Activated CD8-positive, alpha-beta memory T cell treated with anti-CD3 and anti-CD28 coated beads, Interleukin-2, amount 50 U/mL, for 24 hours (primary cell): ENCODE measurements at regions not wholly inside any gene's neighbourhood (a gene's known extent, or its start where the extent isn't known, plus 50 kb on each side); places are given as distances from the start of the nearest gene placed in this dataset.

Experiments used
- DNase-seq: peaks from one replicate; pipeline ENCODE4 v3.0.0-alpha.2; 2020; ENCODE audit errors: extremely low read depth

GRCh38 chr18:40662898-40663437 lies 1292.1 kb upstream of the PIK3C3 start:
- DNase-seq, result no peak

GRCh38 chr18:40653682-40654081 lies 1301.4 kb upstream of the PIK3C3 start:
- no peak for DNase-seq

GRCh38 chr18:40652321-40652720 lies 1302.7 kb upstream of the PIK3C3 start:
- DNase-seq, result no peak

DNA sequence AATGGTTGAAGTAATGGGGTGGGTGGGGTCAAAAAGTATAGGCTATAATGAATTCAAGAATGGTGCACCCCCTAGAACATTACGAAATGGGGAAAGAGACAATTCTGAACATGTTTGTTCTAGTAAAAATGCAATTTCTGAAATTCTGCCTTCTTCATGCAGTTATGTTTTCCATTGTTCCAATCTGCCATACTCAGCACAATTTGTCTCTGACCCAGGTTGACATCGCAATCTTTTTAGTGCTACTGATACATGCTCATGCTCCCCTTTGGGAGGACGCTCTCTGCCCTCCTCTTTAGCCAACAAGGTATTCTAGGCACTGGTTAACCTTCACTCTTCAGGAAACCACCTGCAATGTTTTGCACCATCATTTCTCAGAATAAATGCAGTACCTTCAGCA lies 1303.9 kb upstream of the PIK3C3 start:
- no peak for DNase-seq

DNA sequence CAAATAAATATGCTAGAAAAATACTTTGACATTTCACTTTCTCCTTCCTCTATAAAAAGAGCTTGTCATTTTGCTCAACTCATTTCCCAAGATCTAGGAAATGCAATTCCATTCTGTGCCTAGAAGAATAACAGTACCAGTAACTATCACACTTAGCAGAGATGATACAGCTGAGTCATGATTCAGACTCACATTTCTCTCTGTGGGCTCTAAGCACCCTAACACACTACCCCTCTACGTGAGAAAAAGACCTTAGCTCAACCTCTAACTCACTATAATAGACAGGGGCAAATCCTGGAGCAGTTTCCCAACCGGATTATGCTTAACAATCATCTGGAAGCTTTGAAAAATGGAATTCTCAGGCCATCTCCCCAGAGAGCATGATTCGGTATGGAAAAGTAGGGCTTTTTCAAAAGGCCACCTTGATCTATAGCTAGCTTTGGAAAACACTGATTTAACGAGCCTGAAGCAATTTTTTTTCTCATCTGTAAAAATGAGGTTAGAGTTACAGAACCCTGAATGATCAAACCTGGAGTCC lies 1312.3 kb upstream of the PIK3C3 start:
- no peak for DNase-seq

- DNase-seq, result no peak
Measured at GRCh38 chr18:40631319-40631718, 1323.7 kb upstream of the PIK3C3 start.

GRCh38 chr18:40630496-40630895 lies 1324.5 kb upstream of the PIK3C3 start:
- DNase-seq, result no peak

GRCh38 chr18:40624959-40625358 lies 1330.1 kb upstream of the PIK3C3 start:
- no peak for DNase-seq

DNA sequence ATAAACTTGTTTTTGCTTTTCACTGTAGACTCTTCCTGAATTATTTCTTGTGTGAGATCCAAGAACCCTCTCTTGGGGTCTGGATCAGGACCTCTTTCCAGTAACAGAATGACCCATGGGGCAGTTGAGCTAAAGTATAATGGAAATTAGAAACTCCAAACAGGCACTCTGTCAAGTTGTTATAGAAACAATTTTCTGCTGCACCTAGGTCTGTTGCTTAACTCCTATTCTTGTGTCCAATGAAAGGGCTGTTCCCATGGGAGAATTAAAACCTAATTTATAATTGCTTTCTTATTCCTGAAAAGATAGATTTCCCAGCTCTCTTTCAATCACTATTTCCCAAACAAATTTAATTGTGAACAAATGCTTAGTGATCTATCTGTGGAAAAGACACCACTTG lies 1341.3 kb upstream of the PIK3C3 start:
- DNase-seq, result no peak

- no peak for DNase-seq
Measured at GRCh38 chr18:40612356-40612755, 1342.7 kb upstream of the PIK3C3 start.

DNA sequence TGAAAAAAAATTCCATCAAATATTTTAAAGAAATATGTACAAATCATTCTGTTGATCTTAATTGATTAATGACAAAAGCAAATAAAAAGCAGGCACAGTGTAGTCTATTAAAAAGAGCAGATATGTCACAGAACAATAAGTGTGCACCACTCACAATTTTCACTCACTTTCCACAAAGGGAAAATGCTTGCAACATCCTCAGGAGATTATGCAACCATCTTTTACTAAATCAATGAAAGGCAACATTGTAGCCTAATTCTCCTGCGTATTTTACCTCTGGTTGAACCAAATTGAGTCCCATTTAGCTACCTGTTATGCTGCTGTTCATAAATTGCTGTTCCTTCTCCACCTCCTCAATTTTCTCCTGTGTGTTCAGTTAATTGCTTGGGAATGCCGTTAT lies 1346.8 kb upstream of the PIK3C3 start:
- no peak for DNase-seq

DNA sequence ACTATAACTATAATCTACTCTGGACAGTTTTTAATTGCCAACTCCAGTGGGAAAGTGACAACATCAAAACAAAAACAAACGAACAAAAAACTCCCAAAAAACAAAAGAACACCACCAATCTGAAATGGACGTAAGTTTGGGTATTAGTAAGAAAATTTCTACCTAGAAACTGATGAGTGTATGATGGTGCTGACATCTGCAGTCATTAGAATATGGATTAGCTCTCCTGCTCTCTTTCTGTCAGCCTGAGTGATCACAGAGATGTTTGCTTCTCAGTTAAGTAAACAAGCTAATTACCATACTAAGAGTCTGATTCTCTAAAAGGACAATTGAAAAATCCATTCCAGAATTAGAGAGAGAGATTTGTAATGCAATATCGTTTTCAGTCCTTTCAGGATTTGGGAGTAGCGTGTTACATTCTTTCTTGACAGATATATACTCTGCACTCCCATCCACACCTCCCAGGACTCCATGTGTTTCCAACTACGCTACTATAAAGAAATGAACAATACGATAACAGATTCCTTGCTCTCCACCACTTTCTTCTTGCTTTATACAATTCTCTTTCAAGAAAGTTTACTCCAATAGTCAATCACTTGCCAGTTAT lies 1347.4 kb upstream of the PIK3C3 start:
- DNase-seq, result no peak

DNA sequence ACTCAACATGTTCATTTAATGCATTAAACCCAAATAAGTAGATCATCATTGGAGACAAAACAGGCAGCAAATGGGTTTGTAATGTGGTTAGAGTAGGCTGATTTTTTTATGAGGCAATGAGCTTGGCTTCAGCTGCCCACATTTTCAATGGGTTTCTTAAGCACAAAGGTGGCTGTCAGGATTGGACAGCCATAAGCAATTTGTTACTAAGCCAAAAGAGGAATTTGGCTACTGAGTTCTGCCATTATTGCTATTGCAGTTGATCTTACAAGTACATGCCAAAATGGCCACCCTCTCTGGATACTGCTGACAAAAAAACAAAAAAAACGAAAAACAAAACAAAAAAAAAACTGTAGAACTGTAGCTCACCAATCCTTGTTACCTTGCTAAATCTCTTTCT lies 1348.0 kb upstream of the PIK3C3 start:
- DNase-seq, result no peak

- DNase-seq, result no peak
Measured at GRCh38 chr18:40583671-40584070, 1371.4 kb upstream of the PIK3C3 start.

GRCh38 chr18:40582105-40582504 lies 1372.9 kb upstream of the PIK3C3 start:
- DNase-seq, result no peak

DNA sequence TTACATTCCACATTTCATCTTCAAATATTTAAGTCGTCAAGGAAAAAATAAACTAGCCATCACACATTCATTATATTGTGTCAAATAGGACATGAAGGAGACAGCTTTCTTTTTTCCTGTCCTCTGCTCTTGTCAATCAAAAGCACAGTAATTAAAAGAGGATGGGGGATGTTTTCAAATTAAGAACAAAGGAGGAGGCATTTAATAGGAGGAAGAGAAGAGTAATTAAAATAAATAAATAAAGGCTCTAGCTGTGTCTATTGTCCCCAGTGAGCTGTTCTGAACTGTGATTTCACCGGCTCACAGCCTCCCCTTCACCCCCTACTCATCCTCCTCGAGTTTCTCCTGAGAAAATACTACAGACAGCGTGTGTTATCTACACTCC lies 1377.1 kb upstream of the PIK3C3 start:
- no peak for DNase-seq

DNA sequence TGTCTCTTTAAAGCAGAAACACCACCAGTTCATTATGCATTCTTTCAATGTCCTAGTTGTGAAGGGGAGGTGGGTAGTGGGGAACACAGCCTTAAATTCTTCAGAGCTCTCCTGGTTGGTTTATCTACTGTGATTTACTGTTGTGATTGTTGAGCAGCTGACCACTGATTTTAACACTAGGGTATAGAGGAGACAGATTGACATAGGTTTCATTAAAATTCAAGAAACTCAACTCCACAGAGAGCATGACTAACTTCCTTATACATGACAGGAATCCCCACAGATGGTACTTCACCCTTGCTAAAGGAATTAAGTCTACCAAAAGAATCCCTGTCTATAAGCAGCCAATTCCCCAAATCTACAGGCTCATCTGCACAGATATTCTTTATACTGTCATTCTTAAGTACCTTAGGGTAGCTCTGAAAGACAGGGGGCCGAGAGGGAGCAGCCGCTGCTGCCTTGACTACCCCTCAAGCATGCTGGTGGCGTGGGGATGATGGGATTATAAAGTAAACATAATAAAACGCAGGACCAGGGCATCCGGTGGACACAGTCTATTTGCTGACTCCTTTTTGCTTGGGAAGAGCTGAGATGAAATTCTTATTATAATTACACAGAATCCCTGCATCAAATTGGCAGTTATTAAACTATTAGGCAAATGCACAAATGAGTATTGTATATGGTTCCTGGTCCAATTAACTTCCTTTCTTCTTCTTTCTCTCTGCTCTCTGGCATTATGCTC lies 1377.6 kb upstream of the PIK3C3 start:
- DNase-seq, result no peak

- no peak for DNase-seq
Measured at GRCh38 chr18:40576507-40577115, 1378.4 kb upstream of the PIK3C3 start.

DNA sequence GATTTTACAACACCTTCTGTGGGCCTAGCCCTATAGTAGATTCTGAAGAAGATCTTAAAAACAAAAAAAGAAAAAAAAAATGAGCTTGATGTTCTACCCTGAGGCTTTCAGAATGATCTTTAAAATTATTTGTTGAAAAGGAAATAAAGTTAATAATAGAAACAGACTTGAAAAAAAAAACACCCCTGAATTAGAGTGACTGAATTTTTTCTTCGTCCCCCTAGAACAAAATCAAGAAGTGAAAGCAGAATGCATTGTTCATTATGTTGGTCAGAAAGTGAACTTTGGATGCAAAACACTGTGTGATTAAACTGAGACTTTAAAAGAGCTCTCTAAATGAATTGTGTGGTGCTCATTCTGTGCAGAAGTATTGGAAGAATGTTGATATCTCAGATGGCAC lies 1384.4 kb upstream of the PIK3C3 start:
- no peak for DNase-seq

DNA sequence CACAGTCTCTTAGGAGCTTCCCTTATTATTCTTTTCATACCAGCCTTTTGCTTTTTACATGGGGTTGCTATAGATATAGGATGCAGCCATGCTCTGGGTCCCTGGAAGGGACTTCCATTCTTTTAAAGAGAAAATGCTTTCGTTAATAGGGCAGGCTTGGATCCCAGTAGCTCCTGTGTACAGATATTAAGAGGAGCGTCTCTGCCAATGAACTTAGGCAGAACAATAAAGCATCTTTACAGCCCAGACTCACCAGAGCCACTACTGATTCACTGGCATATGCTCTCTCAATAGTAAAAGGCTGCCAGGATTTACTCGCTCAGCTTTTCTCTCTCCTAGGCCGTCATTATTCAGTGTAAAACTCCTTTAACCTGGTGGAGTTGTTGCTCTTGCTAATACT lies 1385.4 kb upstream of the PIK3C3 start:
- no peak for DNase-seq

DNA sequence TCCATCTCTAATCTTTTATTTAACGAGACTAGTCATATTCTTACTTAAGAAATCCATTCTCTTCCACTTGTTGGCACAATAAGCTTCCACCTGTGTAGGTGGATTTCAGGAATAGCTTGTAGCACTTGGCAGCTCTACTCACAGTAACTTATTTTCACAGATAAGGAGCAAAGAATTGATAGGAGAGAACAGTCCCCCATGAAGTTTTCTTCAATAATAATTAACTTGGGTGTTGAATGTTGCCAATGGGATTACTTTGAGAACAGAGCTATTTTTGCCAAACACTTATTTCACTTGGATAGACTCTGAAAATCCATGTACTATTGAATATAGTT lies 1388.6 kb upstream of the PIK3C3 start:
- DNase-seq, result no peak

- DNase-seq, result no peak
Measured at GRCh38 chr18:40565805-40566509, 1389.1 kb upstream of the PIK3C3 start.
